HG02870 (cell line): ENCODE measurements at regions not wholly inside any gene's neighbourhood (a gene's known extent, or its start where the extent isn't known, plus 50 kb on each side); places are given as distances from the start of the nearest gene placed in this dataset.

ENCODE experiments used
- ATAC-seq: cut with Tn5 transposase; IDR thresholded peaks from one replicate; pipeline ENCODE4 v1.9.1; 2021; ENCODE audit warnings: mild to moderate bottlenecking, moderate library complexity; ENCODE audit not compliant: unreplicated experiment

GRCh38 chr10:85524001-85524666, 842.5 kb downstream of the GRID1 start:
- no peak for ATAC-seq

GRCh38 chr10:85527616-85528317, 838.8 kb downstream of the GRID1 start:
- no peak for ATAC-seq

- no peak for ATAC-seq
Measured at GRCh38 chr10:85528318-85528652, 838.3 kb downstream of the GRID1 start.

GRCh38 chr10:85531706-85532105, 834.9 kb downstream of the GRID1 start:
- no peak for ATAC-seq

- ATAC-seq, result no peak
Measured at GRCh38 chr10:85532773-85533172, 833.8 kb downstream of the GRID1 start.

- no peak for ATAC-seq
Measured at GRCh38 chr10:85535926-85536325, 830.7 kb downstream of the GRID1 start.

- no peak for ATAC-seq
Measured at GRCh38 chr10:85537561-85537960, 829.0 kb downstream of the GRID1 start.

GRCh38 chr10:85538601-85539000, 828.0 kb downstream of the GRID1 start:
- ATAC-seq, result no peak

GRCh38 chr10:85542152-85542551, 824.4 kb downstream of the GRID1 start:
- ATAC-seq, result no peak

- ATAC-seq, result no peak
Measured at GRCh38 chr10:85542936-85543730, 823.5 kb downstream of the GRID1 start.

- ATAC-seq, result no peak
Measured at GRCh38 chr10:85544956-85545355, 821.6 kb downstream of the GRID1 start.

GRCh38 chr10:85545874-85546273, 820.7 kb downstream of the GRID1 start:
- ATAC-seq, result peak; percentile 37

GRCh38 chr10:85547460-85548023, 819.1 kb downstream of the GRID1 start:
- ATAC-seq, result no peak

GRCh38 chr10:85548034-85548433, 818.6 kb downstream of the GRID1 start:
- ATAC-seq, result peak; percentile 80
